ENCODE measurements at regions not wholly inside any gene's neighbourhood (a gene's known extent, or its start where the extent isn't known, plus 50 kb on each side); places are given as distances from the start of the nearest gene placed in this dataset.

GRCh38 chr6:95321126-95321525 is 256.2 kb upstream of the MANEA start:
- Histone ChIP-seq H3K27ac (no peak overlapping the region), H3K4me3 (no peak overlapping the region)

GRCh38 chr6:95325916-95326315 is 251.4 kb upstream of the MANEA start:
- H3K4me3 ChIP-seq, result no peak overlapping the region
- H3K27ac ChIP-seq, result no peak overlapping the region

- H3K4me3 ChIP-seq, result no peak overlapping the region
- no peak overlapping the region for H3K27ac ChIP-seq
Measured at GRCh38 chr6:95328231-95328630, 249.1 kb upstream of the MANEA start.

- Histone ChIP-seq H3K27ac (no peak overlapping the region), H3K4me3 (no peak overlapping the region)
Measured at GRCh38 chr6:95352064-95352795, 225.1 kb upstream of the MANEA start.

GRCh38 chr6:95354551-95354950 is 222.8 kb upstream of the MANEA start:
- Histone ChIP-seq H3K27ac (no peak overlapping the region), H3K4me3 (no peak overlapping the region)

- H3K27ac ChIP-seq, result no peak overlapping the region
- H3K4me3 ChIP-seq, result no peak overlapping the region
Measured at GRCh38 chr6:95357380-95358020, 219.8 kb upstream of the MANEA start.

- no peak overlapping the region for H3K27ac ChIP-seq
- no peak overlapping the region for H3K4me3 ChIP-seq
Measured at GRCh38 chr6:95364016-95364604, 213.2 kb upstream of the MANEA start.

- no peak overlapping the region for H3K4me3 ChIP-seq
- no peak overlapping the region for H3K27ac ChIP-seq
Measured at GRCh38 chr6:95365454-95365853, 211.9 kb upstream of the MANEA start.

GRCh38 chr6:95366414-95366813 is 210.9 kb upstream of the MANEA start:
- Histone ChIP-seq H3K4me3 (no peak overlapping the region), H3K27ac (no peak overlapping the region)

GRCh38 chr6:95383878-95384277 is 193.5 kb upstream of the MANEA start:
- Histone ChIP-seq H3K4me3 (no peak overlapping the region), H3K27ac (no peak overlapping the region)

GRCh38 chr6:95384988-95385387 is 192.3 kb upstream of the MANEA start:
- Histone ChIP-seq H3K27ac (no peak overlapping the region), H3K4me3 (no peak overlapping the region)

GRCh38 chr6:95387845-95388244 is 189.5 kb upstream of the MANEA start:
- Histone ChIP-seq H3K4me3 (no peak overlapping the region), H3K27ac (no peak overlapping the region)

GRCh38 chr6:95404777-95405176 is 172.6 kb upstream of the MANEA start:
- Histone ChIP-seq H3K4me3 (no peak overlapping the region), H3K27ac (no peak overlapping the region)

GRCh38 chr6:95408111-95408510 is 169.2 kb upstream of the MANEA start:
- no peak overlapping the region for H3K27ac ChIP-seq
- no peak overlapping the region for H3K4me3 ChIP-seq

- no peak overlapping the region for H3K4me3 ChIP-seq
- H3K27ac ChIP-seq, result no peak overlapping the region
Measured at GRCh38 chr6:95410168-95410567, 167.2 kb upstream of the MANEA start.

GRCh38 chr6:95413789-95414188 is 163.5 kb upstream of the MANEA start:
- H3K27ac ChIP-seq, result no peak overlapping the region

GRCh38 chr6:95417856-95418255 is 159.5 kb upstream of the MANEA start:
- H3K4me3 ChIP-seq, result no peak overlapping the region
- H3K27ac ChIP-seq, result no peak overlapping the region

More at GRCh38 chr6:95413789-95414188, 163.5 kb upstream of the MANEA start:
- no peak overlapping the region for H3K4me3 ChIP-seq

- Histone ChIP-seq H3K27ac (no peak overlapping the region), H3K4me3 (no peak overlapping the region)
Measured at GRCh38 chr6:95420792-95421191, 156.5 kb upstream of the MANEA start.

GRCh38 chr6:95423331-95423730 is 154.0 kb upstream of the MANEA start:
- Histone ChIP-seq H3K4me3 (no peak overlapping the region), H3K27ac (no peak overlapping the region)

- no peak overlapping the region for H3K4me3 ChIP-seq
- no peak overlapping the region for H3K27ac ChIP-seq
Measured at GRCh38 chr6:95431637-95432228, 145.6 kb upstream of the MANEA start.

GRCh38 chr6:95439741-95440140 is 137.6 kb upstream of the MANEA start:
- H3K27ac ChIP-seq, result no peak overlapping the region
- no peak overlapping the region for H3K4me3 ChIP-seq
